GM19025 (cell line): ENCODE measurements at regions not wholly inside any gene's neighbourhood (a gene's known extent, or its start where the extent isn't known, plus 50 kb on each side); places are given as distances from the start of the nearest gene placed in this dataset.
"Not testable (repeated sequence)": the region's sequence is repeated elsewhere in the genome, so short reads cannot be mapped to it uniquely, and the experiment has no call there.

Experiments
- ATAC-seq: cut with Tn5 transposase; IDR thresholded peaks from one replicate; pipeline ENCODE4 v1.9.1; 2021; ENCODE audit warnings: mild to moderate bottlenecking, low read depth, moderate library complexity; ENCODE audit not compliant: unreplicated experiment

DNA sequence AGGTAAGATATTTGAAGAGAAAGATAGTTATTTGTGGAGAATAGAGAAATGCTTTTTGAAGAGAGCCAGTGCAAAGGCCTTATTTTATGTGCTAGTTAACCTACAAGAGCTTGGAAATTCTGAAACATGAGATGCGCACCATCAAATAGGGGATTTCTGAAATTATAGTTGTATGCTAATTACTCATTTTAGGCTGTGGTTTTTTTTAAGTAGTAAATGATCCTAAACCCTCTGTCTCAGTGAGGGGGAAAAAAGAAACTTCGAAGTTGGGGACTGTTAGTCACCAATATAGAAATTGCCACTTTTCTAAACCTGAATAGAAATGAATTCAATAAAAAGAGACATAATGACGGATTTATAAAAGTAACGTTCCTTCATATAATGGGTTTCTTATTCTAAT lies 119.3 kb upstream of the MDFIC start:
- no peak for ATAC-seq

DNA sequence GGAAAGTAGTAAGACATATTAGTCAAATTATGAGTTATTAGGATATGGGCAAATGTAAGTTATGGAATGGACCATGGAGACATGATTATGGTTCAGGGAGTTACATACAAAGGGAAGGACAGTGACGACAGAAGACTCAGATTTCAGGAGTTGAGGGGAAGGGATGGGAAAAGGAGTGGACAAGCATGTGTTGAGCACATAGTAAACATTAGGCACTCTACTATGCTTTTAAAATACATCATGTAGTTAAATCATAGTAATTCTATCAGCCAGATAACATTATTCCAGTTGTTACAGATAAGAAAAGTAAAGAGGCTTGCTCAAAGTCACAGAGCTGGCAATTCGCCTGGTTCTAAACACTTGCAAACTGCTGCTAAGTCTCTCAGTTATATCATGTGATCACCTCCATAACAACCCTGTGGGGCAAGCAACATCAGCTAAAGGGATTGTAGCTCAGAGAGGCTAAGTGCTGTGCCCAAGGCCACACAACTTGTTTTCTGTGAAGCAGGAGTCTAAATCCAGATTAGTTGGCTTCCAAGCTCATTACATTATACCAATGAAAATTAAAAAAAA lies 115.2 kb upstream of the MDFIC start:
- ATAC-seq = no peak

DNA sequence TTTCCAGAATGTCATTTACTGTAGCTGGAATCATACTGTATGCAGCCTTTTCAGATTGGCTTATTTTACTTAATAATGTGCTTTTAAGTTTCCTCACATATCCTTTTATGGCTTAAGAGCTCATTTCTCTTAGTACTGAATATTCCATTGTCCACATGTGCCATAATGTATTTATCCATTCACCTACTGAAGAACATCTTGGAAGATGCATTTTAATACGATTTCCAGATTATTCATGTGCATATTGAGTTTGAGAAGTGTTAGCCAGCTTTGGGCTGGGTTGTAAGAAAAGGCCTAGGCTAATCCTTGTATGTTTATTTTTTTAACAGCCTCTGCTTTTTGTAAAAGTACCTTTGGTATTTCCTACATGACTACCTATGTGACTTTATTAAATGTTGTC lies 109.3 kb upstream of the MDFIC start:
- ATAC-seq = no peak

GRCh38 chr7:114813624-114814023 lies 108.3 kb upstream of the MDFIC start:
- no peak for ATAC-seq

DNA sequence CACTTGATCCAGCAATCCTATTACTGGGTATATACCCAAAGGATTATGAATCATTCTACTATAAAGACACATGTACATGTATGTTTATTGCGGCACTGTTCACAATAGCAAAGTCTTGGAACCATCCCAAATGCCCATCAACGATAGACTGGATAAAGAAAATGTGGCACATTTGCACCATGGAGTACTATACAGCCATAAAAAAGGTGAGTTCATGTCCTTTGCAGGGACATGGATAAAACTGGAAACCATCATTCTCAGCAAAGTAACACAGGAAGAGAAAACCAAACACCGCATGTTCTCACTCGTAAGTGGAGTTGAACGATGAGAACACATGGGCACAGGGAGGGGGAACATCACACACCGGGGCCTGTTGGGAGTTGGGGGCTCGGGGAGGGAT lies 104.9 kb upstream of the MDFIC start:
- ATAC-seq = not testable (repeated sequence)

DNA sequence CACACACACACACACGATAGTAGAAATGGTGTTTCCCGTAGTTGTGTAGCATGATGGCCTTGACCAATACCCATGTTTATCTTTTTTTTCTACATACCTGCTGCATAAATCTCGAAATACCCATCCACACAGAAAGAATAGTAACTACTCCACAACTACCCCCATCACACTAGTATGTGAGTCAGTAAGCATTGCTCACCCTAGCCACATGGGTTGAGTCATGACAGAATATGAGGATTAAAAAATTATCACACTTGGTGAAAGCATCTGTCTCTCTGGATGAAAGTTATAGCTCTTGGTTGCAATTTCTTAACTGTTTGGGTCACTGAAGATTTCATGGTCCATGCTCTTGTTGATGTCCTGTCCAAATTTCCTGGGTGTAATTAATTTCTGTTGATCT lies 103.4 kb upstream of the MDFIC start:
- no peak for ATAC-seq

- no peak for ATAC-seq
Measured at GRCh38 chr7:114819616-114820362, 102.1 kb upstream of the MDFIC start.

GRCh38 chr7:114821030-114821900 lies 100.6 kb upstream of the MDFIC start:
- no peak for ATAC-seq

DNA sequence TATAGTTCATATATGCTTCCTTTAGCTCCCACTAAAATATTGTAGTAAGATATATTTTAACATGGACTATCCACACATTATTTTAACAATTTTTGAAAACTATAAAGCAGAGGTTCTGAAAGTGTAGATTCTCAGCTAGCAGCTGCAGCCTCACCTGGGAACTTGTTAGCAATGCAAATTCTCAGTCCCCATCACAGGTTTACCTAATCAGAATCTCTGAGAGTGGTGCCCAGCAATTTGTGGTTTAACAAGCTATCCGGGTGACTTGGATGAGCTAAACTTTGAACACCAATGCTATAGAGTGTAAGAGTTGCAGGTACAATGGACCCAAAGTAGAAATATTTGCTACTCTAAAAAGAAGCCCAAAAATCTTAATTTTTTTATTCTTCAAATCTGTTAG lies 99.8 kb upstream of the MDFIC start:
- ATAC-seq = no peak

- no peak for ATAC-seq
Measured at GRCh38 chr7:114822844-114823243, 99.0 kb upstream of the MDFIC start.

- no peak for ATAC-seq
Measured at GRCh38 chr7:114823290-114823689, 98.6 kb upstream of the MDFIC start.

DNA sequence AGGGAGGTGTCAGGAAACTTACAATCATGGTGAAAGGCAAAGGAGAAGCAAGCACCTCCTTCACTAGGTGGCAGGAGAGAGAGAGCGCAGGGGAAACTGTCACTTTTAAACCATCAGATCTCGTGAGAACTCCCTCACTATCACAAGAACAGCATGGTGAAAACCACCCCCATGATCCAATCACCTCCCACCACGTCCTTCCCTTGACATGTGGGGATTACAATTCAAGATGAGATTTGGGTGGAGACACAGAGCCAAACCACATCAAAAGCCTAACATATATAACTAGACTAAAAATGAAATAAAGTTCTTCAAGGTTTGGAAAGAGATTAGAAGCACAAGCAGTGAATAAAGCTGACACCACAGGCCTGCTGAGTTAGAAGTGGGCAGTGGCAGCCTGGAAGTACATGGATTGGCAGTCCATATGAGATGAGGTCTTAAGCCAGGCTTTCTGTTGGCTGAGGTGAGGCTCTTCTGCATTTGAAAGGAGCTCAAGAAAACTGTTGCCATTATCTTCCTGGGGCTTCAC lies 96.4 kb upstream of the MDFIC start:
- ATAC-seq = no peak

DNA sequence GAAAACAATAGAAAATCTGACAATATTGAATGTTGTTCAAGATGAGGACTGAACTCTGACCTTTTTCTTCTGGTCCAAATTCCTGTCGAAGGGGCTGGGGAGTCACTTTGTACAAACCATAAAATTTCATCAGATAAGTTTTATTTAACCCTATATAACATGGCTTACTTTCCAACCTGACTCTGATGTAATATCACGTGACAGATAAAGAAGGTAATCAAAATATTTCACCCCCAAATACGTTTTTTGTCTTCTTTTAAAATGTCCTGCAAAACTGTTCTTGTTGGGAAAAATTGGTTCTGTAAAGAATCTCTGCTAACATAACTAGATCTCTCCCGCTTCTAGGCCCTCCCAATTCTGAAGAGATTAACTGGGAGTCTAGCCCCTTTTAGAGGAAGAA lies 90.9 kb upstream of the MDFIC start:
- ATAC-seq = no peak

- peak; percentile 86 for ATAC-seq
Measured at GRCh38 chr7:114832906-114833595, 88.8 kb upstream of the MDFIC start.

DNA sequence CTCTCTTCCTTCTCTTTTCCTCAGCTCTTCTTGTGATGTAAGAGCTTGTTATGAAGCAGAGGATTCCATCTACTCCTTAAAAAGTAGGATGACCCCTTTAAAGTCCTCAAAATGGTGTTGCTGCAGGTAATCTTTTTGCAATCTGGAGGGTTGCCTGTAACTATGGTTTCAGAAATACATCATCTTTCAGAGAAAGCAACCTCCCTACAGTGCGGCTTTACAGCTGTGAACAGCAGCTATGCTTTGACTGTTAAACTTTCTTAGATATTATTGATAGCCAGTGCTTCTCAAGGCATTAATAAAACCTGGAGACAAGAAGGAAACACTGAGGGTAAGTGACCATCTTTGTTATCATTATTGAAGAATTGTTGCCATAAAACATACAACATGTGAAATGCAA lies 86.6 kb upstream of the MDFIC start:
- no peak for ATAC-seq

GRCh38 chr7:114835861-114836260 lies 86.0 kb upstream of the MDFIC start:
- ATAC-seq = no peak

DNA sequence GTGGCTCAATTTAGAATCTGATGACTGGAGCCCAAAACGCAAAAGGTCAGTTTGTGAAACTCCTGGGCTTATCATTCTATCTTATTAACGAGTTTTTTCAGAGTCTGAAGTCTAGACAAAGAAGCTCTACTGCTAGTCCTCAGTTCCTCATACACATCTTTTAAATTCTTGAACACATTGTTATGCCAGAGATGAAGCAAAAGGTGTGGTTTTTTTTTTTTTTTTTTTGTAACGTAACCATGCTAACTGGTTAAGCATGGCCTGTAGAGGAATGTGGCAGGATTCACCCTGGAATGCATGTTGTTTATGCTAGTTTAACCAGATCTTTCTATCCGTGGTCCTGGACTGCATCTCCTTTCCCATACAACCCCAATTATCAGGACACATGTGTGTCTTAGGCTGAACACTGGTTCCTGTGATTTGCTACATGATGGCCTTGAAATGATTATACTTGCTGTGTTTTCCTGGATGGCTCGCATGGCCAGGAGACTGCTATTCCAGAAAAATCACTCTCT lies 79.3 kb upstream of the MDFIC start:
- no peak for ATAC-seq

GRCh38 chr7:114843102-114843501 lies 78.8 kb upstream of the MDFIC start:
- no peak for ATAC-seq

GRCh38 chr7:114851406-114852061 lies 70.4 kb upstream of the MDFIC start:
- ATAC-seq = no peak

GRCh38 chr7:114852293-114852692 lies 69.6 kb upstream of the MDFIC start:
- no peak for ATAC-seq
